ENCODE measurements at regions not wholly inside any gene's neighbourhood (a gene's known extent, or its start where the extent isn't known, plus 50 kb on each side); places are given as distances from the start of the nearest gene placed in this dataset.

DNA sequence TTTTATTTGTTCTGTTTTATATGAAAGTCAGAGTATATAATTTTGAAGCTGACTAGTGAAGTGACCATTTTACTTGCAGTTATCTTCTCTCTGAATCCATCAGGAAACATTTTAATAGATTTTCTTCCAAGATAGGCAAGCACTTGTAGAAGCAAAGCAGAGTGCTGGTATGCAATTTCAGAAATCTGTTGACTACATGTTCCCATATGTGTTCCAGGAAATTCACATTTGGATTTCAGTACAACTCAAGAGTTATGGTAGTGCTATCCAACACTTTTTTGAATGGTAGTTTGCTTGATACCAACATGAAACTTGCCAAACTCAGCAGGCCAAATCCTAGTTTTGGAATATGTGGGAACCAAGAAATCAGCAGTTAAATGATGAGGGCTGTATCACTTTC lies 94.0 kb downstream of the CENPW start:
- POLR2A ChIA-PET (ENCODE audit: unreplicated experiment), result no interaction called here

More for the DNA sequence above, 94.0 kb downstream of the CENPW start:
- H2BK20ac ChIP-seq (ENCODE audit: low read depth, low read length), result no peak overlapping the region
- in situ Hi-C loops (cut with MboI; ENCODE audit: low sequenced_read_pairs), result no loop called here
- no peak overlapping the region for H2AK9ac ChIP-seq (replicated peaks; ENCODE audit: low read depth, low read length, poor library complexity)
- no peak overlapping the region for H3K23ac ChIP-seq (ENCODE audit: low read depth, low read length)
- DNase-seq (no peak), ATAC-seq (ENCODE audit: low read depth) (no peak)
- H2AK5ac ChIP-seq (ENCODE audit: low read depth, low read length), result no peak overlapping the region
- H4K91ac ChIP-seq (ENCODE audit: insufficient read depth, low read depth, low read length), result no peak overlapping the region
- H2AFZ ChIP-seq (replicated peaks; ENCODE audit: low read length, poor library complexity), result no peak overlapping the region
- H4K20me1 ChIP-seq (ENCODE audit: insufficient read depth, low read length), result no peaks in the 10 kb centered on the region
- TF ChIP-seq BHLHE40 (IDR thresholded peaks at IDR 0.05; ENCODE audit: low read depth, low read length) (no peak), MAZ (IDR thresholded peaks at IDR 0.05; ENCODE audit: borderline replicate concordance, low read depth, low read length) (no peak), FOS (IDR thresholded peaks at IDR 0.05; ENCODE audit: low read depth, low read length) (no peak), MAFK (IDR thresholded peaks at IDR 0.05; ENCODE audit: low read depth, low read length) (no peak), NFE2L2 (IDR thresholded peaks at IDR 0.05; ENCODE audit: low read depth, low read length) (no peak), CEBPB (IDR thresholded peaks at IDR 0.05; ENCODE audit: low read depth, low read length) (no peak), POLR2A (IDR thresholded peaks at IDR 0.05; ENCODE audit: low read depth, low read length) (no peak), CHD1 (IDR thresholded peaks at IDR 0.05; ENCODE audit: low read depth, low read length) (no peak), MXI1 (IDR thresholded peaks at IDR 0.05; ENCODE audit: borderline replicate concordance, low read depth, low read length) (no peak), SMC3 (IDR thresholded peaks at IDR 0.05; ENCODE audit: low read depth, low read length) (no peak)
- TF ChIP-seq, protein P1, sequence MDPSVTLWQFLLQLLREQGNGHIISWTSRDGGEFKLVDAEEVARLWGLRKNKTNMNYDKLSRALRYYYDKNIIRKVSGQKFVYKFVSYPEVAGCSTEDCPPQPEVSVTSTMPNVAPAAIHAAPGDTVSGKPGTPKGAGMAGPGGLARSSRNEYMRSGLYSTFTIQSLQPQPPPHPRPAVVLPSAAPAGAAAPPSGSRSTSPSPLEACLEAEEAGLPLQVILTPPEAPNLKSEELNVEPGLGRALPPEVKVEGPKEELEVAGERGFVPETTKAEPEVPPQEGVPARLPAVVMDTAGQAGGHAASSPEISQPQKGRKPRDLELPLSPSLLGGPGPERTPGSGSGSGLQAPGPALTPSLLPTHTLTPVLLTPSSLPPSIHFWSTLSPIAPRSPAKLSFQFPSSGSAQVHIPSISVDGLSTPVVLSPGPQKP (IDR thresholded peaks at IDR 0.05; ENCODE audit: borderline replicate concordance, low read depth, low read length), result no peak
- TF ChIP-seq, protein P2, sequence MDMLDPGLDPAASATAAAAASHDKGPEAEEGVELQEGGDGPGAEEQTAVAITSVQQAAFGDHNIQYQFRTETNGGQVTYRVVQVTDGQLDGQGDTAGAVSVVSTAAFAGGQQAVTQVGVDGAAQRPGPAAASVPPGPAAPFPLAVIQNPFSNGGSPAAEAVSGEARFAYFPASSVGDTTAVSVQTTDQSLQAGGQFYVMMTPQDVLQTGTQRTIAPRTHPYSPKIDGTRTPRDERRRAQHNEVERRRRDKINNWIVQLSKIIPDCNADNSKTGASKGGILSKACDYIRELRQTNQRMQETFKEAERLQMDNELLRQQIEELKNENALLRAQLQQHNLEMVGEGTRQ (IDR thresholded peaks at IDR 0.05; ENCODE audit: low read depth, low read length), result no peak
- TF ChIP-seq, protein P3, sequence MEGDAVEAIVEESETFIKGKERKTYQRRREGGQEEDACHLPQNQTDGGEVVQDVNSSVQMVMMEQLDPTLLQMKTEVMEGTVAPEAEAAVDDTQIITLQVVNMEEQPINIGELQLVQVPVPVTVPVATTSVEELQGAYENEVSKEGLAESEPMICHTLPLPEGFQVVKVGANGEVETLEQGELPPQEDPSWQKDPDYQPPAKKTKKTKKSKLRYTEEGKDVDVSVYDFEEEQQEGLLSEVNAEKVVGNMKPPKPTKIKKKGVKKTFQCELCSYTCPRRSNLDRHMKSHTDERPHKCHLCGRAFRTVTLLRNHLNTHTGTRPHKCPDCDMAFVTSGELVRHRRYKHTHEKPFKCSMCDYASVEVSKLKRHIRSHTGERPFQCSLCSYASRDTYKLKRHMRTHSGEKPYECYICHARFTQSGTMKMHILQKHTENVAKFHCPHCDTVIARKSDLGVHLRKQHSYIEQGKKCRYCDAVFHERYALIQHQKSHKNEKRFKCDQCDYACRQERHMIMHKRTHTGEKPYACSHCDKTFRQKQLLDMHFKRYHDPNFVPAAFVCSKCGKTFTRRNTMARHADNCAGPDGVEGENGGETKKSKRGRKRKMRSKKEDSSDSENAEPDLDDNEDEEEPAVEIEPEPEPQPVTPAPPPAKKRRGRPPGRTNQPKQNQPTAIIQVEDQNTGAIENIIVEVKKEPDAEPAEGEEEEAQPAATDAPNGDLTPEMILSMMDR (conservative IDR thresholded peaks at IDR 0.05; ENCODE audit: low read depth, low read length), result no peak
- no peak overlapping the region for H3K27ac ChIP-seq (ENCODE audit: insufficient read depth, low read length)
- no peaks in the 10 kb centered on the region for H3K27me3 ChIP-seq (ENCODE audit: control insufficient read depth, insufficient read depth, low read length)
- H3K4ac ChIP-seq (ENCODE audit: low read depth, low read length), result no peak overlapping the region
- H4K8ac ChIP-seq (ENCODE audit: low read depth in 2 of 2, low read length in 2 of 2), result no peak overlapping the region
- no peak overlapping the region for H2BK5ac ChIP-seq (ENCODE audit: low read depth, low read length, poor library complexity, severe bottlenecking)
- no peak overlapping the region for H3K4me3 ChIP-seq (ENCODE audit: insufficient read depth, low read depth, low read length)
- no TSS peak for BruUV-seq (replicated peaks)
- dilution Hi-C loops (cut with HindIII; ENCODE audit: low sequenced_read_pairs, unreplicated experiment), result no loop called here
- no peaks in the 10 kb centered on the region for H3K9me3 ChIP-seq (ENCODE audit: control insufficient read depth, insufficient read depth, low read length)
- H3K36me3 ChIP-seq (ENCODE audit: control insufficient read depth, insufficient read depth, low read length), result no peaks in the 10 kb centered on the region
- H3K9ac ChIP-seq (ENCODE audit: low read depth, low read length), result no peak overlapping the region
- no peaks in the 10 kb centered on the region for H3K79me1 ChIP-seq (ENCODE audit: low read depth in 1 of 2, low read length in 2 of 2)
- no peak overlapping the region for H2BK15ac ChIP-seq (ENCODE audit: low read depth, low read length)
- CTCF ChIA-PET, result interaction anchor here (0.6 kb wide), 1 partner anchor 38 kb away, joined by 3 read pairs; no protein-coding TSS in a partner anchor
- no peaks in the 10 kb centered on the region for H3K9me1 ChIP-seq (ENCODE audit: insufficient read depth, low read length)
- H3K56ac ChIP-seq (ENCODE audit: extremely low read depth, insufficient read depth, low read length), result no peak overlapping the region
- H3K4me2 ChIP-seq (ENCODE audit: low read depth, low read length), result no peak overlapping the region
- intact Hi-C loops (cut with micrococcal nuclease), result no loop called here
- H2BK120ac ChIP-seq (ENCODE audit: low read depth, low read length), result no peak overlapping the region
- no peaks in the 10 kb centered on the region for H3K4me1 ChIP-seq (ENCODE audit: control insufficient read depth, insufficient read depth, low read length)
- H3K18ac ChIP-seq (ENCODE audit: low read depth, low read length), result no peak overlapping the region
- no peak overlapping the region for H3K14ac ChIP-seq (replicated peaks; ENCODE audit: low read depth, low read length)
- H4K5ac ChIP-seq (ENCODE audit: low read depth, low read length), result no peak overlapping the region
